ENCODE measurements at regions not wholly inside any gene's neighbourhood (a gene's known extent, or its start where the extent isn't known, plus 50 kb on each side); places are given as distances from the start of the nearest gene placed in this dataset.

DNA sequence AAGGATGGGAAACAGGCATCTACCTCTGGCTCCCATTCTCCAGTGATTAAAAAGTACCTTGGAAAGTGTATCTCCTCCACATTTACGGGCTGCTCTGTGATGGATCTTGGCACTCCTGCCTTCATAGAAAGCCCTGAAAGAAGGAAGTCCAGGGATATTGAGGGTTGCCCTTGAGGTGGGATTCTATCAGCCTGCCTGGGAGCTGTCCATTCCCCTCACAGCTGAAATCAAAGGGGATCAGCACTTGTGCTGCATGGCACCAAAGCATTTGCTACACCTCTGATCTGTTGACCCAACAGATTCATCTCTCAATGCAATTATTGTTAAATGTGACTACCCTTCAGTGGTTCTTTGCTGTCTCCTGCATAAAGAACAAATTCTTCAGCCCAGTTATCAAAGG is 442.0 kb upstream of the RUNX1 start:
- no peaks in the 10 kb centered on the region for H3K4me1 Mint-ChIP-seq (ENCODE audit: unreplicated experiment)
- TF ChIP-seq, protein P1, sequence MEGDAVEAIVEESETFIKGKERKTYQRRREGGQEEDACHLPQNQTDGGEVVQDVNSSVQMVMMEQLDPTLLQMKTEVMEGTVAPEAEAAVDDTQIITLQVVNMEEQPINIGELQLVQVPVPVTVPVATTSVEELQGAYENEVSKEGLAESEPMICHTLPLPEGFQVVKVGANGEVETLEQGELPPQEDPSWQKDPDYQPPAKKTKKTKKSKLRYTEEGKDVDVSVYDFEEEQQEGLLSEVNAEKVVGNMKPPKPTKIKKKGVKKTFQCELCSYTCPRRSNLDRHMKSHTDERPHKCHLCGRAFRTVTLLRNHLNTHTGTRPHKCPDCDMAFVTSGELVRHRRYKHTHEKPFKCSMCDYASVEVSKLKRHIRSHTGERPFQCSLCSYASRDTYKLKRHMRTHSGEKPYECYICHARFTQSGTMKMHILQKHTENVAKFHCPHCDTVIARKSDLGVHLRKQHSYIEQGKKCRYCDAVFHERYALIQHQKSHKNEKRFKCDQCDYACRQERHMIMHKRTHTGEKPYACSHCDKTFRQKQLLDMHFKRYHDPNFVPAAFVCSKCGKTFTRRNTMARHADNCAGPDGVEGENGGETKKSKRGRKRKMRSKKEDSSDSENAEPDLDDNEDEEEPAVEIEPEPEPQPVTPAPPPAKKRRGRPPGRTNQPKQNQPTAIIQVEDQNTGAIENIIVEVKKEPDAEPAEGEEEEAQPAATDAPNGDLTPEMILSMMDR (IDR thresholded peaks at IDR 0.05; ENCODE audit: unreplicated experiment): no peak
- no peaks in the 10 kb centered on the region for H3K27me3 Mint-ChIP-seq (ENCODE audit: unreplicated experiment)
- DNase-seq (ENCODE audit: low spot score): peak; percentile 8
- H3K36me3 Mint-ChIP-seq (ENCODE audit: low read depth, unreplicated experiment): no peaks in the 10 kb centered on the region
- no peak overlapping the region for H3K27ac Mint-ChIP-seq (ENCODE audit: unreplicated experiment)
- H3K9me3 Mint-ChIP-seq (ENCODE audit: unreplicated experiment): no peaks in the 10 kb centered on the region
- no peak overlapping the region for H3K4me3 Mint-ChIP-seq (ENCODE audit: unreplicated experiment)

DNA sequence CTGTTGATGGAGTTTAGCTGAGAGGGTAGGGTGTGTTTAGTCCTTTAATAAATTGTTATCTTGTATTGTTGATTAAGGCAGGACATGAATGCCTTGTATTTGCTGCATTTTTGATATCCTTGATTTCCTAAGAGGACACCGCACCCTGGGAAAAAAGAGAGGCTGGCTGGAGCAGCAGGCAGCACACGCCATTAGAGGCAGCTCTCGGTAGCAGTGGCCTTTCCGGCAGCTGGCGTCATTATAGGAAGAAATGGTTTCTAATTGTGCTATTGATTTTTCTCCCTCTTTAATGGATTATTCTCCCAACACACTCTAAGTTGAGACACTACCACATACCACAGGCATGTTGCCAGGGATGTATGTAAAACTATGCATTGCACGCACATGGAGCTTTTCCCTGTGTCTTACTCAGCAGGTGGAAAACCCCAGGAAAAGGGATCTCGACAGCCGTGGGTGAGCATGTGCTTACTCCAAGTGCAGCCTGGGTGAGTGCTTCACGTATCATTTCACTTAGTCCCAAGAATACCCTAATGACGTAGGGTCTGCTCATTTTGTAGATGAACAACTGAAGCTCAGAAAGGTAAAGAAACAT is 440.4 kb upstream of the RUNX1 start:
- H3K4me1 Mint-ChIP-seq (ENCODE audit: unreplicated experiment): no peaks in the 10 kb centered on the region
- no peaks in the 10 kb centered on the region for H3K36me3 Mint-ChIP-seq (ENCODE audit: low read depth, unreplicated experiment)
- no peak overlapping the region for H3K4me3 Mint-ChIP-seq (ENCODE audit: unreplicated experiment)
- DNase-seq (ENCODE audit: low spot score): no peak
- TF ChIP-seq, protein P1 (IDR thresholded peaks at IDR 0.05; ENCODE audit: unreplicated experiment): no peak
- H3K27ac Mint-ChIP-seq (ENCODE audit: unreplicated experiment): no peak overlapping the region
- H3K9me3 Mint-ChIP-seq (ENCODE audit: unreplicated experiment): no peaks in the 10 kb centered on the region
- no peaks in the 10 kb centered on the region for H3K27me3 Mint-ChIP-seq (ENCODE audit: unreplicated experiment)

DNA sequence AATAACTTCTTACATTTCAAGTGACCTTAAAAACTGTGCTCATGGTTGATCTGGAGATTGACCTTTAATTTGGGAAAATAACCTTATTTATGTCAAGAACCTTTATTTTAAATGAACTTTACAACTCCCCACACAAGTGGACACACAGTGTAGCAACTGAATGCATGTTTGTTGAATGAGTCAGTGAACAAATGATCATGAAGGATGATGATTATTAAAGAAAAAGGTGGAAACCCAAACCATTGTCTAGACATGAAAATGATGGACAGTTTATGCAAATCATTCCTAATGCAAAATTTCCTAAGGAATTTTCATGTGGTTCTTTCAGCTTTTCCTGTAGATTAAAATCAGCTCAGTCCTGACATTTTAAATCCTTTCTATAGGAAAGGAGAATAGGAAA is 439.8 kb upstream of the RUNX1 start:
- H3K27me3 Mint-ChIP-seq (ENCODE audit: unreplicated experiment): no peaks in the 10 kb centered on the region
- no peak for DNase-seq (ENCODE audit: low spot score)
- no peak overlapping the region for H3K4me3 Mint-ChIP-seq (ENCODE audit: unreplicated experiment)
- H3K27ac Mint-ChIP-seq (ENCODE audit: unreplicated experiment): no peak overlapping the region
- TF ChIP-seq, protein P1 (IDR thresholded peaks at IDR 0.05; ENCODE audit: unreplicated experiment): no peak
- no peaks in the 10 kb centered on the region for H3K36me3 Mint-ChIP-seq (ENCODE audit: low read depth, unreplicated experiment)
- peaks cover 4% of the 10 kb centered on the region for H3K4me1 Mint-ChIP-seq (ENCODE audit: unreplicated experiment)
- H3K9me3 Mint-ChIP-seq (ENCODE audit: unreplicated experiment): no peaks in the 10 kb centered on the region

DNA sequence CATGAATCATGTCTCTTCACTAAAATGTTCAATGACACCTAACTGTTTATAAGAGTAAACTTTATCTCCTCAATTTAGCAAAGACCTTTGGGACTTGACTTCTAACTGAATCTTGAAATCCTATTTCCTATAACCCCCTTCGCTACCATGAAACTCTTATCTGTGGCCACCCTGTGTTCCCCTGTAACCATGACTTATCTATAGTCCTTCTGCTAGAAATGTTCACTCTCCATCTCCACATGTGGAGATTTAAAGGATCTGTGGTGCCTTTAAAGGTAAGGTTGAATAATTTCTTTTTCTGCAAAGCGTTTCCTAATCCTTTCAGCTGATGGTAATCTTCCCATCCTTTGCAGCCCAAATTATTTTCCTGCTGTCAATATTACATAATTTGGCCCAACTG is 436.3 kb upstream of the RUNX1 start:
- Mint-ChIP-seq H3K4me1 (ENCODE audit: unreplicated experiment) (peaks cover 4% of the 10 kb centered on the region), H3K4me3 (ENCODE audit: unreplicated experiment) (no peak overlapping the region), H3K27ac (ENCODE audit: unreplicated experiment) (no peak overlapping the region), H3K36me3 (ENCODE audit: low read depth, unreplicated experiment) (no peaks in the 10 kb centered on the region), H3K27me3 (ENCODE audit: unreplicated experiment) (no peaks in the 10 kb centered on the region), H3K9me3 (ENCODE audit: unreplicated experiment) (no peaks in the 10 kb centered on the region)
- DNase-seq (ENCODE audit: low spot score): no peak
- TF ChIP-seq, protein P1 (IDR thresholded peaks at IDR 0.05; ENCODE audit: unreplicated experiment): no peak

DNA sequence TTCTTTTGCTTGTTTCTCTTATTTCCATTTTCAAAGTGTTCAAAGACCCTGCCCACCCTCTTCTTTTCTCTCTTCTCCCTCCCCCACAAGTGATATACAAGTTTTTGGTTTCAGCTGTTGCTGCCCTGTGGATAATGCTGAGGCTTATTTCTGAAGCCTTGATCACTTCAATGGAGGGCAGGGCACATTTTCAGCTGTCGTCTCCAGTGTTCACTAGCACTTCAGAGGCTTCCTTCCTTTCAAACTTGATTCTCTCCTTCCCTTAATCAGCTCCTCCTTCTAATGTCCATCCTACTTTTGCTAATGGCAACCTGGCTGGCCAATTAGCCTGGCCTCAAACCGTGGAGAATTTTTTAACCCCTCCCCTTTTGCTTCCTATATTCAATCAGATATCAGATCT is 435.7 kb upstream of the RUNX1 start:
- Mint-ChIP-seq H3K4me1 (ENCODE audit: unreplicated experiment) (peaks cover 4% of the 10 kb centered on the region), H3K4me3 (ENCODE audit: unreplicated experiment) (no peak overlapping the region), H3K27me3 (ENCODE audit: unreplicated experiment) (no peaks in the 10 kb centered on the region), H3K27ac (ENCODE audit: unreplicated experiment) (no peak overlapping the region), H3K36me3 (ENCODE audit: low read depth, unreplicated experiment) (no peaks in the 10 kb centered on the region), H3K9me3 (ENCODE audit: unreplicated experiment) (no peaks in the 10 kb centered on the region)
- TF ChIP-seq, protein P1 (IDR thresholded peaks at IDR 0.05; ENCODE audit: unreplicated experiment): no peak
- no peak for DNase-seq (ENCODE audit: low spot score)

All from endothelial cell (in vitro differentiated cells).